KMS-11 (cell line): ENCODE measurements at regions not wholly inside any gene's neighbourhood (a gene's known extent, or its start where the extent isn't known, plus 50 kb on each side); places are given as distances from the start of the nearest gene placed in this dataset.

Experiments
- H2AFZ ChIP-seq: fragments of 200-600 bp; sonication (generic); 2 replicates; pipeline ENCODE4 v1.6.1; 2016; ENCODE audit warnings: antibody characterized with exemption, mixed run types, low read depth
- H3K27ac ChIP-seq: fragments of 200-600 bp; sonication (generic); 2 replicates; pipeline ENCODE4 v1.6.1; 2016; ENCODE audit warnings: mild to moderate bottlenecking, mixed run types
- H3K27me3 ChIP-seq: fragments of 200-600 bp; sonication (generic); 2 replicates; pipeline ENCODE4 v1.6.1; 2017; ENCODE audit warnings: mild to moderate bottlenecking, low read depth, mixed run types, moderate library complexity; ENCODE audit not compliant: insufficient read depth
- H3K36me3 ChIP-seq: fragments of 200-600 bp; sonication (generic); 2 replicates; pipeline ENCODE4 v1.6.1; 2017; ENCODE audit warnings: mild to moderate bottlenecking, mixed run types; ENCODE audit not compliant: insufficient read depth
- H3K4me1 ChIP-seq: fragments of 200-600 bp; sonication (generic); 2 replicates; pipeline ENCODE4 v1.6.1; 2016; ENCODE audit warnings: mild to moderate bottlenecking, low read depth, mixed run types; ENCODE audit not compliant: poor library complexity, severe bottlenecking
- H3K4me2 ChIP-seq: fragments of 200-600 bp; sonication (generic); 2 replicates; pipeline ENCODE4 v1.7.0; 2016; ENCODE audit warnings: mild to moderate bottlenecking, mixed run types
- H3K4me3 ChIP-seq: fragments of 200-600 bp; sonication (generic); IDR thresholded peaks from 2 replicates; pipeline ENCODE4 v1.6.1; 2017; ENCODE audit warnings: low read depth, low read length, mixed read lengths; ENCODE audit not compliant: insufficient read depth
- H3K79me2 ChIP-seq: fragments of 200-600 bp; sonication (generic); 2 replicates; pipeline ENCODE4 v1.6.1; 2016; ENCODE audit warnings: low read depth, mixed run types; ENCODE audit not compliant: insufficient read depth
- H3K9ac ChIP-seq: fragments of 200-600 bp; sonication (generic); 2 replicates; pipeline ENCODE4 v1.6.1; 2016; ENCODE audit warnings: mild to moderate bottlenecking, mixed run types
- H4K20me1 ChIP-seq: fragments of 200-600 bp; sonication (generic); 2 replicates; pipeline ENCODE4 v1.6.1; 2016; ENCODE audit warnings: mild to moderate bottlenecking, mixed run types; ENCODE audit not compliant: insufficient read depth
- CTCF ChIP-seq: fragments of 200-600 bp; sonication (generic); conservative IDR thresholded peaks from 2 replicates; pipeline ENCODE4 v1.6.1; 2017; ENCODE audit warnings: low read depth, mild to moderate bottlenecking, antibody characterized with exemption, low read length, moderate library complexity, mixed read lengths

GRCh38 chr7:25305831-25306230 lies 77.5 kb upstream of the NPVF start:
- no peak for TF ChIP-seq CTCF
- Histone ChIP-seq H3K4me1 (no peaks in the 10 kb centered on the region), H3K79me2 (no peaks in the 10 kb centered on the region), H3K9ac (no peak overlapping the region), H3K4me2 (no peak overlapping the region), H3K36me3 (no peaks in the 10 kb centered on the region), H2AFZ (no peak overlapping the region), H4K20me1 (no peaks in the 10 kb centered on the region), H3K4me3 (no peak overlapping the region), H3K27ac (no peak overlapping the region), H3K27me3 (no peaks in the 10 kb centered on the region)

GRCh38 chr7:25307624-25308023 lies 79.3 kb upstream of the NPVF start:
- no peaks in the 10 kb centered on the region for H3K4me1 ChIP-seq
- H3K36me3 ChIP-seq: no peaks in the 10 kb centered on the region
- no peaks in the 10 kb centered on the region for H4K20me1 ChIP-seq
- H3K4me2 ChIP-seq: no peak overlapping the region
- H3K9ac ChIP-seq: no peak overlapping the region
- no peak for TF ChIP-seq CTCF
- H2AFZ ChIP-seq: no peak overlapping the region
- no peaks in the 10 kb centered on the region for H3K79me2 ChIP-seq
- no peak overlapping the region for H3K4me3 ChIP-seq
- H3K27me3 ChIP-seq: no peaks in the 10 kb centered on the region
- no peak overlapping the region for H3K27ac ChIP-seq

- Histone ChIP-seq H3K4me1 (no peaks in the 10 kb centered on the region), H3K4me3 (no peak overlapping the region), H3K79me2 (no peaks in the 10 kb centered on the region), H3K27me3 (no peaks in the 10 kb centered on the region), H3K36me3 (no peaks in the 10 kb centered on the region), H3K27ac (no peak overlapping the region), H3K9ac (no peak overlapping the region), H4K20me1 (no peaks in the 10 kb centered on the region), H3K4me2 (no peak overlapping the region), H2AFZ (no peak overlapping the region)
- TF ChIP-seq CTCF: no peak
Measured at GRCh38 chr7:25308246-25308645, 80.0 kb upstream of the NPVF start.

GRCh38 chr7:25308906-25309705 lies 80.8 kb upstream of the NPVF start:
- Histone ChIP-seq H2AFZ (no peak overlapping the region), H3K9ac (no peak overlapping the region), H3K4me3 (no peak overlapping the region), H3K79me2 (no peaks in the 10 kb centered on the region), H3K4me1 (no peaks in the 10 kb centered on the region), H3K27me3 (no peaks in the 10 kb centered on the region), H3K27ac (no peak overlapping the region), H4K20me1 (no peaks in the 10 kb centered on the region), H3K4me2 (no peak overlapping the region), H3K36me3 (no peaks in the 10 kb centered on the region)
- TF ChIP-seq CTCF: no peak
